Activated CD8-positive, alpha-beta memory T cell treated with anti-CD3 and anti-CD28 coated beads for 48 hours (primary cell): ENCODE measurements at regions not wholly inside any gene's neighbourhood (a gene's known extent, or its start where the extent isn't known, plus 50 kb on each side); places are given as distances from the start of the nearest gene placed in this dataset.
"Not testable (repeated sequence)": the region's sequence is repeated elsewhere in the genome, so short reads cannot be mapped to it uniquely, and the experiment has no call there.

Source experiments
- DNase-seq, 3 experiments: peaks; one replicate each; pipeline ENCODE4 v3.0.0-alpha.2; 2020; ENCODE audit warnings: low read depth in 2 of 3, low spot score in 2 of 3

DNA sequence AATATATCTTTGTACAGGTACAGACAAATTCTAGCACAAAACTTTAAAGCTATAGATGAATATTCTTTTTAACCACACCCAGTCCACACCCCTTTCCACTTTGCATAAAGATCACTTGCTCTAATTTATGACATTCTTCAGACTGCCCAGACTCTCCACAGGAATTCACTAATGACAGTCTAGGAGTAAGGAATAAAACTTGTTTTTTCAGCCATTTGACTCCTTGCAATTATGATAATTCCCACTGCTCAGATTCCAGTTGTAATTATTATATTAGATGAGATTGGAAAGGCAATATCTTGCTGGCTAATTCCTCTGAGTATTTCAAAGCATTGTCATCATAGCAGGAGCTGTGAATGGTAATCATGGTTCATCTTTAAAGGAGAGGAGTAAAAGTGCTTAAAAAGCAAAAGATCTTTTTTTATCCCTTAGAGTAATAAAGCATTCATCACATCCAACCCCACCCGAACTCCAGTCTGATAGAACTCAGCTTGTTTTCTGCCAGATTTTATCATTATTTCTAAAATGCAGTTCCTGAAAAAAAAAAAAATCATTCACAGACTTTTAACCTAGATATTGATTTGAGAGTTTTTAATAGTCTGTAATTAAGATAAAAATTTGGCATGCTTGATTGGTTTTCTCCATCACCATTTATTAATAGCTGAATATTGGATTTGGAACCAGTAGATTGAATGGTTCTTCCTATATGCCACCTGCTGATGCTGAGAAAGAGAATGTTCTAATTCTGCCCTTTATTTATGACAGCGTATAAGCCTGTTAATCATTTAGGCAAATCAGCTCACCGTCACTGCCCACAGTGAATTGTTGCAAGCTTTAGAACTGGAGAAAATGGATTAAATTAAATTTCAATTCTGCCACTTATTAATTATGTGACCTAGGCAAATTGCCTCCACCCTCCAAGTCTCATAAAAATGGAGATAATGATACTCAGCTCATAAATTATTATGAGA, 93.9 kb upstream of the RASSF8 start:
- DNase-seq, result no peak

DNA sequence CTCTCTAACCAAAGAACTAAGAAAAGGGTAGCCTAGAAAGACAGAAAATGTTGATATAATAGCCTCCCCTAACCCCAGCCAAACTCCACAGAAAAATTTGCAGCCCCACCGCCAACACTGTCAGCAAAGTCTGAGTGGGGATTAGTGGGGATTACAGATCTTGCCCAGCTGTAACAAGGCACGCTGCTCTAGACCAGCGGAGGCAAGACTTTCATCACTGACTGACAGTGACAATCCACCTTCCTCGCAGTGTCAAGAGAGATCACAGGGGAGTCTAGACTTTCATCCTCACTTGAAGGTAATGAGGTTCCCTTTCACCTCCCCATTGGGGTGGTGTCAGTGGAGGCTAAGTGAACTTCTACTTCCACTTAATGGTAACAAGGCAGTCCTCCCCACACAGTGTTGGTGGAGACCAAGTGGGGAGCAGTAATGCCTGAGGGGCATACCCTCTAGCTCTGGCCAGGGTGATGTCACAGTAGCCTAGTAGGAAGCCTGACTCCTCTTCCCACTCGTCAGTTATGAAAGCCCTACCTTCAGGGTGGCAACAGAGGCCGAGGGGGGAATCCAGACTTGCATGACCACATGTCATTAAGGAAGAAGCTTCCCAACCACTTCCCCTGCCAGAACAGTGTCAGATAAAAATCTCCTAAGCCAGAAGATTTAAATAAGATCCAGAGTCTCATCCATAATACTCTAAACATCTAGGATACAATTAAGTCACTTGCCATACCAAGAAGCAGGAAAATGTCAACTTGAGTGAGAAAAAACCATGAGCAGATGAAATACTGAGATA, 91.7 kb upstream of the RASSF8 start:
- no peak for DNase-seq

DNA sequence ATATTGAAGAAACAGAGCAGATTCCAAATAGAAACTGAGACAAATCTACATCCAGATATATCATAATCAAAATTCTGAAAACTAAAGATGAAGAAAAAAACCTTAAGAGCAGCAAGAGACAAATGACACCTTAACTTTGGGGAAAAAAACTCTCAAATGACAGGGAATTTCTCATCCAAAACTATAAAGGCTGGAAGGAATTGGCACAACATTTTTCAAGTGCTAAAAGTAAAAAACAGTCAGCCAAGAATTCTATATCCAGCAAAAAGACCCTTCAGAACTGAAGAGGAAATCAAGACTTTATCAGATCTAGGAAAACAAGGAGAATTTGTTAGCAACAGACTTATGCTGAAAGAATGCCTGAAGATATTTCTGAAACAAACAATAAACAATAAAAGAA, 90.3 kb upstream of the RASSF8 start:
- DNase-seq, result no peak

DNA sequence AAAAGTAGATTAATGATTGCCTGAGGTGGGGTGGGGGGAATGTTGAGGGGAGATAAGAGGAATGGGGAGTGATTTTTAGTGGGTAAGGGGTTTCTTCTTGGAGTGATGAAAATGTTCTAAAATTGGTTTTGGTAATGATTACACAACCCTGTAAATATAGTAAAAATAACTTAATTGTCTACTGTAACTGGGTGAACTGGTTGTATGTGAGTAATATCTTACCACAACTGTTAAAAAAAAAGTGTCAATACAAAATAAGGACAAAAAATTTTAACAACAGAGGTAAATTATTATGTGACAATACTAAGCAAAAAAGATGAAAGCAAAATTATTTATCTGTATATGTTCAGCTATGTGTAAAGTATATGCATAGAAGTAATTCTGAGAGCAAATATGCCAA, 86.3 kb upstream of the RASSF8 start:
- no peak for DNase-seq

DNA sequence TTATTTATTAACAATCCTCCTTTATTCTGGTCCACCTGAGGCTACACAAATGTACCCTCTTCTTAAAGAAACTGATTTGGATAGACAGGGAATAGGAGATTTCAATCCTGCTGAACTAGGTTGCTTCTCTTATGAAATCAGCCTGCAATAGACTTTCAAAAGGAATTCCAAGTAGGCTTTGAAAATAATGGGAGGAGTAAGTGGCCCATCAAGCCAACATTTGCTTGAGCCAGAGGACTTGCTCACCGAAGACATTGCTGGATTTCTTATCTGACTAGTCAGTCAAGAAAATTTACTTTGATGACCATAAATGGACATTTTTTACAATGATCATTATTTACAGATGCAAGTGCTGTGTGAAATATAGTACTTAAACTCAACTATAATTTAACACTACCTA, 82.8 kb upstream of the RASSF8 start:
- no peak for DNase-seq

DNA sequence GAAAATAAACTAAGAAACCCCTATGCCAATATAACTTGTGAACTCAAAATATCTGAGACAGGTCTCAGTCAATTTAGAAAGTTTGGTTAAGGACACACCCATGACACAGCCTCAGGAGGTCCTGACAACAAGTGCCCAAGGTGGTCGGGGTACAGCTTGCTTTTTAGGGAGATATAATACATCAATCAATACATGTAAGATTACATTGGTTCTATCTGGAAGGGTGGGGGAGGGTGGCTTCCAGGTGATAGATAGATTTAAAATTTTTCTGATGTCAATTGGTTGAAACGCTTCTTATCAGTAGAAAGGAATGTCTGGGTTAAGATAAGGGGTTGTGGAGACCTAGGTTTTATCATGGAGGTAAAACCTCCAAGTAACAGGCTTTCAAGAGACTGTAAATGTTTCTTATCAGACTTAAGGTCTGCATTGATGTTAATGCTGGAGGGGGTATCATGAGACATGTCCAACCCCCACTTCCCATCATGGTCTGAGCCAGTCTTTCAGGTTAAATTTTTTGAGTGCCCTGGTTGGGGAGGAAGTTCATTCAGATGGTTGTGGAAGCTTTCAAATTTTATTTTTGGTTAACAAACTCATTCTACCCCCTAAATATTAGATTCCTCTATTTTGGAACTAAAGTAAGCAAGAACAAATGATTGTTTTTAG, 82.0 kb upstream of the RASSF8 start:
- no peak for DNase-seq

DNA sequence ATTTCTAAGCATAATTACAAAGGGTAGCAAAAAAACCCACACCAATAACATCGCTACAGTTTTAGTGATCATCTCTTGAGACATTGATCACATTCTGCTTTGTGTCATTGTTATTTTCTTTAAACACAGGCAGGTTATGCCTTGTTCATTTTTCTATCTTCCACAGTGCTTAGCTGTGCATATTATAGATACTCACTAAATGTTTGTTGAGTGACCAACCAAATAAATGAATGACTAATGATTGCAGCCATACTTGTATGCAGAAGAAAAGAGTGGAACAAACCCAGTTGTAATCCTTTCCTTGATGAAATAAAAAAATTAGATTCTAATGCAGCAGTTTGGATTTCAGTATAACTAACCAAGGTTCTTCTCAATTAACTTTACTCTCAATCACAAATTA, 81.0 kb upstream of the RASSF8 start:
- no peak for DNase-seq

DNA sequence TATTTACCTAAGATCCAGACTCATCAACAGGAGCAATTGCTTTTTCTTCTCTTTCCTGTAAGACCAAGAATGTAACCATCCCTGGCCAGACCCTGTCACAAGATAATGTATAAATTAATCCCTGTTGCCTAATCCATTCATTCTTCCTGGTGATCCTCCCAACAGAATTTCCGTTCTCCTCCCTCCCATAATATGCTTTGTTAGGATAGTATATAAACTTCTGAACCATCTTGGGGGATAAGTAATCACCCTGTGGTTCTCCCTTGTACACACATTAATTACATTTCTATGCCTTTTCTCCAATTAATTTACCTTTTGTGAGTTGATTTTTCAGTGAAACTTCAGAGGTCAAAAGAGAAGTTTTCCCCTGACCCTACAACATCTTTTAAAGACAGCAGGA, 76.2 kb upstream of the RASSF8 start:
- DNase-seq, result no peak

DNA sequence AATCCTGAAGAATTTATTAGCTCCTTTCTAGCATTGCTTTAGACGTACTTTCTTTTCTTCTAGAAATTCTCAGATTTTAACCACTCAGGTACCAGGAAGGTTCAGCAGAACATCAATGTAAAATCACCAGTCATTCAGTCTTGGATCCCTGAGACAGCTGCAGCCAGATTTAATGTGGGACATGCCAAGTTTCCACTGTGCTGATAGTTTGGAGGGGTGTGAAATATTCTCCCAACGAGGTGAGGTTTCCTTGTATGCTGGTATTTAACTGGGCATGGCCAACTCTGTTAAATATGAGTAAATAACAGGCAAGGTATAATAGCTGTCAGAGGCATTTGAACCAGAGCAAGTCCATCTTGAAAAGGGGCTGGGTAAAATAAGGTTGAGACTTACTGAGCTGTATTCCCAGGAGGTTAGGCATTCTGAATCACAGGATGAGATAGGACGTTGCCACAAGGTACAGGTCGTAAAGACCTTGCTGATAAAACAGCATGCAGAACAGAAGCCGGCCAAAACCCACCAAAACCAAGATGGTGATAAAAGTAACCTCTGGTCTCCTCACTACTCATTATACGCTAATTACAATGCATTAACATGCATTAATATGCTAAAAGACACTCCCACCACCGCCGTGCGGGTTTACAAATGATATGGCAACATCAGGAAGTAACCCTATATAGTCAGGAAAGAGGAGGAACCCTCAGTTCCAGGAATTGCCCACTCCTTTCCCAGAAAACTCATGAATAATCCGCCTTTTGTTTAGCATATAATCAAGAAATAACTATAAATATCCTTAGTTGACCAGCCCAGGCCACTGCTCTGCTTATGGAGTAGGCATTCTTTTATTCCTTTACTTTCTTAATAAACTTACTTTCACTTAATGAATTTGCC, 75.2 kb upstream of the RASSF8 start:
- DNase-seq, result no peak

DNA sequence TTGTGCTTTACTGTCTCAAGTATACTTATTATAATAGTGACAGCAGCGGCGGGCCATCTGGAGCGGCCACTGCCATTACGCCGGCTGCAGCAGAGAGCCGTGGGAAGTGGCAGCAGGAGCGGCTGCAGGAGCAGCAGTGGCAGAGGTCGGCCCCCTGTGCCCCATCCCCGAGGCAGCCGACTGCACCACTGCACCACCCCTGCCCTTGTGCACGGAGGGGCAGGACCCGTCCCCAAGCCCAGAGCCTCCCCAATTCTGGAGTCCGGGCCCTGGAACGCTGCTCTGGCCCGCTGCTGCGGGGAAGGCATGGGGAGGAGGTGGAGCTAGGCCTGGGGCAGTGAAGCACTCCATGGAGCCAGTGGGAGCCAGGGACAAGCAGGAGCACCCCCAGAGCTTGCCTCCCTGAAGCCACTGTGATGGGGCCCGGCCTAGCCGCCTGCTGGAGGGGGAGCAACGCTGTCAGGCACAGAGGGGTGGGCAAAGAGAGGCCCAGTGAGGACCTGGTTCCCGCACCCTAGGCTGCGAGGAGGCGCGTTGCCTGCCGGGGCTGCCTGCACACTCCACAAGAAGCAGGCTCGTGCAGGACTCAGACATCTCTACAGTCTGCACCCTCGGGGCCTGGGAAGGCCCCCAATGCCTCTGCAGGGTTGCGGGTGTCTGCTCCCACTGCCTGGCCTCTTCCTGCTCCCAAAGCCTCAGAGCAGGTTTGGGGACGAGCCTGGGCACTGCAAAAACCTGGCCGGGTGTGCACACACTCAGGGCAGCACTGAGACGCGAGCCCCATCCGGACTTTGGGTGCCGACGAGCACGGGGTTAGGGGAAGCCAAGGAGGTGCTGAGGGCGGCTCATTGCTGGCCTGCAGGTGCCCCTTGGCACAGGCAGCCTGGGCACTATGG, 74.2 kb upstream of the RASSF8 start:
- DNase-seq, result no peak

DNA sequence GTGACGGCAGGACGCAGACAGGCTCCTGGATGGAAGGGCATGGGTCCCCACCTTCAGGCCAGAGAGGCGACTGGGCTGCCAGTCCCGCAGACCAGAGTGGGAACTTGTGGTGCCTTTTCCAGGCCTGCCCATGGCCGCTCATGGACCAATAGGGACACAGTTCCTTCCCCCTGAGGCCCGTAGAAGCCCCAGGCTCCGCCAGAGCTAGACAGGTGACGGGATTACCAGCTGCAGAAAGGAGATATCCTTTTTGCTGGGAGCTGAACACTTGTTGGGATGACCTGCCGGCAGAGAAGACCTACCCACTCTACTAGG, 73.6 kb upstream of the RASSF8 start:
- no peak for DNase-seq

DNA sequence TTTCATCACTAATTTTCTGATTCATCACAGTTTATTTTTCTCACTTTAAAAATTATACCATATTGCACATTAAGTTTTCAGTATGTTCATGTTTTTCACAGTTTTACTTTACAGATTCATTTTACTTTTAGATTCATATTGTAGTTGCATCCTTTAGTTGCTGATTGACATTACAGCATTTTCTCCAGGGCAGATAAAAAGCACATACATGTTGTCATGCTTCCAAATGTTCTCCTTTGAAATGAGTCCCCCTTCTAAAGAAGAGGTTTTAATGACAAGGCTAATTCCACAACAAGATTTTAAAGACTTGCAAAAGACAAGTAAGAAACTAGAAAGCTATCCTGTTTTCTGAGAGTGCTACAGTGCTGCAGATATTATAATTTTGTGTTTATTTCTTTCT, 72.1 kb upstream of the RASSF8 start:
- DNase-seq, result no peak

DNA sequence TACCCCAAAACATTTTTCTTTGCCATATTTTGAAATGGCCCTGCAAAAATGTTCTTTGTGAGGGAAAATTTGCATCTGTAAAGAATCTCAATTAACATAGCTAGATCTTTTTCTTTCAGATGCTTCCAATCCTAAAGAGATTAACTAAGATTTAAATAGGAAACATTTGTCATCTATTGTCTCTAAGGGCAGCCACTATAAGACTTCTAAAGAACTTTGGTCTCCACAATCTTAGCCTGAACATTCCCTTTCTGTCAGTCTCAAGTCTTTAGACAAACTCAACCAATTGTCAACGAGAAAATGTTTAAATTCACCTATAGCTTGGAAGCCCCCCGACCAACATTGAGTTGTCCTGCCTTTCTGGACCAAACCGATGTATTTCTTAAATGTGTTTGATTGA, 71.1 kb upstream of the RASSF8 start:
- no peak for DNase-seq

DNA sequence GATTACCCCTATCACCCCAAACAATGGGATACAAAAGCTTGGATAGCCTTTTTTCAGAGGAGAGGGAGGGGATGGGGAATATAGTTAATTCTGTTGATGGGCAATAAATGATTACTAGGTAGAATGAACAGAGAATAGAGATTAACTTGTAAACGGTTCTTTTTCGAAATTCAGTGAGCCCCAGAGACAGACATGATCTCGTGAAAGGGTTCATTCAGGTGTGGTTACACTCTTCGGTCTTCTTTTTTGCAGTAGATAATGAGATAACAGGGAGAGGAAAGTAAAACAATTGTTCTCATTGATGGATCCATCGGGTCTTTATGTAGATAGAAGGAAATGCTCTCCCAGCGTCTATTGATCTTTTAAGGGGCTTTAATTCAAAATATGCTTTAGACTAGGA, 69.3 kb upstream of the RASSF8 start:
- DNase-seq, result no peak

DNA sequence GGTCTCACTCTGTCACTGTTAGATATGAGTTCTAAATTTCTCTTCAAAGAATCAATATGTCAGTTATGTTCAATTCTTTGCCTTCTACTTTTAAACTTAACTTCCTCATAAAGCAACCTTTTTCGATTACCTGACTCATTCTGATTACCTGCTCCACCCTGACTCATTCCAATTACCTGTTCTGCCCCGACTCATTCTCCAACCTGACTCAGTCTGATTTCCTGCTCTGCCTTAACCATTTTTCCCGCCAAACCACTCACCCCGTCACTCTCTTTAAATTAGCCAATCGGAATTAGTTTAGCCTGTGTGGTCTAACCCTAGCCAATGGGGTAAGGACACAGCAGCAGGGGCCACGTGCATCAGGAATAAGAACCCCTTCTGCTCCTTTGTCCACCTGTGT, 67.4 kb upstream of the RASSF8 start:
- DNase-seq, result not testable (repeated sequence)

DNA sequence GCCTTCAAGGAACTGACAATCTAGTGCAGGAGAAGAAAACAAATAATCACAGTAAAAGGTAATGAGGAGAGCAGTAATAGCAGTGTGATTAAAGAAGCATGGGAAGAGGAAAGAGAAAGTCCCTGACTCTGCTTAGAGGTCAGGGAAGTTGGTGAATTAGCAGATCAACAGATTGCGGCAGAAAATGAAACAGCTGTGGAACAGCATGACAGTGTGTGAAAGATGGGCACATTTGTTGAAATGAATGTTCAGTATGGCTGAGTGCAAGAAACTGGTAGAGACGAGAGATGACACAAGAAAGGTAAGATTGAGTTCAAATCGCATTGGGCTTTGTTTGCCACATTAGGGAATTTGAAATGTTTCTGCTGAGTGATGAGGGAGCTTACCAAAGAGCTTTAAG, 63.7 kb upstream of the RASSF8 start:
- no peak for DNase-seq

DNA sequence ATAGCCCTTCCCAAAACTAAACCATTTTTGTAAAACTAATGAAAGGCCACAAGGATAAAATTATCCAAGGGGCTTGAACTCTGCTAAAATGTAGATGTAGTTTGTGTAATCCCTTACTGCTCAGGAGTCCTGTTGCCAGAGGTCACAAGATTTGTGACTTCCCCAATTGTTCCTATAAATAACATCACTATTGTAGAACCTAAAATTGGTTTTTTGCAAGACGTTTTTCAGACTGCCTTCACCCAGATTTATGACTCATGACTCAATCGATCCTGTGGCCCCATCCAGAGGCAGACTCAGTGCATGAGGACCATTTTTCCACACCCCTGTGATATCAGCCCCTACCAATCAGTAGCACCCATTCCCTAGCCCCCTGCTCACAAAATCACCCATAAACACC, 61.5 kb upstream of the RASSF8 start:
- no peak for DNase-seq

DNA sequence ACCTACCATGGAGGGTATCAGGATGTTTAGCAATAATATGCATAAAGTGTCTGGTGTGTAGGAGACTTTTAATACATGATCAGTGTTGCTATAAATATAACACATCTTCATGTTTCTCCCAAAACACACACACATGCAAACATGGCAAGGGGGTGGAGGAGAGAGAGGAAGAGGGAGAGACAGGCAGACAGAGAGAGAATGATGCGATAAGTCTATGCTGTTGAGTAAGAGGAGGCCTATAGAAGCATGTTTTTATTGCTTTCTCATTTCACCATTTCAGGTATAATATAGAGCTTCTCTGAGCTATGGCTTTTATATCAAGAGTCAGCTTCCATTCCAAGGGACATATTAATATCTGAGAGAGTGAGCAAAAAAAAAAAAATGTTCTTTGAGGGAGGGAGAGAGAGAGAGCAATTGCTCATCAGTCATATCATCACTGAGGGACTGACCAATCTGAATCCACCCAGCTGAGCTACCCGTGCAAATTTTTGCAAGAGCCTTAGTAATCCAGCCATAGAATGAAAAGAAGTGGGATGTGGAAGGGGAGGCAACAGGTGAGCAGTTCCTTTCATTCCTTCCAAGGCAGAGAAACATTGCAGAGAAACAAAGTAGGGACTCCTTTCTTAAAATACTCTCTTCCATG, 54.8 kb upstream of the RASSF8 start:
- DNase-seq, result no peak

DNA sequence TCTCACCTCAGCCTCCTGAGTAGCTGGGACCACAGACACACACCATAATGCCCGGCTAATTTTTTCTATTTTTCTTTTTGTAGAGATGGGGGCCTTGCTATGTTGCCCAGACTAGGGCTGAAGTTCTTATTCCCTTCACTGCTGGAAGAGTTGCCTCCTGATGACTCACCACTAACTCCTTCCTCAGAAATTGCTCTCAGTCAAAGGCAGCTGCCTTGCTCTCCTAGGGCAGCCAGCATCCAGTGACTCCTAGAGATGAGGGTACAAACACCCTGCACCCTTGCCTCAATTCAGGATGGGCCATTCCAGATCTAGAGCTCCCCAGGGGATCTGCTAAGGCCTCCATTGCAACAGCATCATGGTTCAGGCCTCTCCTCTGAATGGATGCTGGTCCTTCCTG, 54.0 kb upstream of the RASSF8 start:
- DNase-seq, result no peak
